NCI-H510A treated with DMSO at 0.1 percent for 48 hours (cell line): ENCODE measurements at regions not wholly inside any gene's neighbourhood (a gene's known extent, or its start where the extent isn't known, plus 50 kb on each side); places are given as distances from the start of the nearest gene placed in this dataset.
"Not testable (repeated sequence)": the region's sequence is repeated elsewhere in the genome, so short reads cannot be mapped to it uniquely, and the experiment has no call there.

Source experiments
- DNase-seq: peaks from one replicate; lab custom pipeline; 2025; lab: John Stamatoyannopoulos, UW

GRCh38 chr6:25160134-25160533 is 119.0 kb upstream of the CARMIL1 start:
- not testable (repeated sequence) for DNase-seq

DNA sequence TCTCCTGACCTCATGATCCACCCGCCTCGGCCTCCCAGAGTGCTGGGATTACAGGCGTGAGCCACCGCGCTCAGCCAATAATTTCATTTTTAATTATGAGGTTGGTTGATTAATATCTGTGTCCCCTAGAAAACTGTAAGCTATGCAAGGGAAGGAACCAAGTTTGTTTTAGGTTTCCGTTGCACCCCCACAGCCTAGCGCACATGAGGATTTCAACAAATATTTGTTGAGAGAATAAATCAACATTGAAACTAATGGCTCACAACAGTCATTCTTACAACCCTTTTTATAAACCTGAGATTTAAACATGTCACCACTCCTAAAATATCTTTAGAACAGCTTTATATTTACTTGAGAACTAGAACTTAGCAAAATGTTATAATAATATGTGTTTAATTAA is 114.0 kb upstream of the CARMIL1 start:
- DNase-seq = peak; percentile 21

DNA sequence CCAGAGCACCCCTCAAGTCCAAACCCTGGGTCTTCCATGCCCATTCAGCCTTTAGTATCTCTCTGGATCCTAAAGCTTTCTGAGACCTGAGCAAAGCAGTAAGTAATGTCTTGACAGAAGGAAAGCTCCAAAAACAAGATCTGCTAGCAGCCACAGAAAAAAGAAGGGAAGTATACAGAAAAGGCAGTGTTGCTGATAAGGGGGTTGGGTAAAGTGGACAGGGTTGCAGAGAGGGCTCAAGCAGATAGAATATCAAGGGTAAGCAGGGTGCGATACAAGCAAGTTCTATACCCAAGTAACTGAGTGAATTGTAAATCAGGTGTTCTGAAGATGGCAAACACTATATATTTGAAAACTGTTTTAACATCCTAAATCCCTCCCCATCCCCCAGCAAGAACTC is 113.4 kb upstream of the CARMIL1 start:
- DNase-seq = no peak

- DNase-seq = peak; percentile 81
These were observed 112.0 kb upstream of the CARMIL1 start for GRCh38 chr6:25166955-25167748.

DNA sequence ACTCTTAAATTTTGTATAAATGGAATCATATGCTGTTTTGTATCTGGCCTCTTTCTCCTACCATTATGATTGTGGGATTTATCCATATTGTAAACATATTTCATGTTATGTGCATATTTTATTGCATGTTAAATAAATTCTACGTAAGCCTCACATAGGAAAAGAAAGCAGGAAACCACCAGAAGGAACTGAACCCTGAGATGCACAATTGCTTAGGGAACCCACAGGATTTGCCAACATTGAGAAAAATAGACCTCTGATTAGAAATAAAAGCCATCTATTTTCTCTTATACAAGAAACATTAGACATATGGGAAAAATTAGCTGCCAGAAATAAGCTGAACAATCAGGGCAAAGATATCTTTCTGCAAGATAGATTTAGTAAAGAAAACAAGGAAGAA is 111.2 kb upstream of the CARMIL1 start:
- DNase-seq = no peak

DNA sequence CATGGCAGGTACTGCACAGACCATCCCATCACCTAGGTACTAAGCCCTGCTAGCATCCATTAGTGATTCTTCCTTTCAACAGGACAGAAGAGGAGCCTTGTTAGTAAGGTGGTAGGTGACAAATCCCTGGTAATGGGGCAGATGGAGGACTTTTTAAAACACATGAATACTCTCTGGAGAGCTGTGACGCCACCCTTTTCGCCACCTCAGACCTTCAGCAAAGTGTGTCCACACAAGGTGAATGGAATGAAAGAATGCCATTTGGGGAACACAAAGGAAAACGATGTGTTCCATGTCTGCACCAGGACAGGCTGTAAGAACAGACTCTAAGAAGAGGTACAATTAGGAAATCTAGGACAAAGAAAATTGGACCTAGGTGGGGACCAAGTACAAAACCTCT is 110.5 kb upstream of the CARMIL1 start:
- DNase-seq = no peak

DNA sequence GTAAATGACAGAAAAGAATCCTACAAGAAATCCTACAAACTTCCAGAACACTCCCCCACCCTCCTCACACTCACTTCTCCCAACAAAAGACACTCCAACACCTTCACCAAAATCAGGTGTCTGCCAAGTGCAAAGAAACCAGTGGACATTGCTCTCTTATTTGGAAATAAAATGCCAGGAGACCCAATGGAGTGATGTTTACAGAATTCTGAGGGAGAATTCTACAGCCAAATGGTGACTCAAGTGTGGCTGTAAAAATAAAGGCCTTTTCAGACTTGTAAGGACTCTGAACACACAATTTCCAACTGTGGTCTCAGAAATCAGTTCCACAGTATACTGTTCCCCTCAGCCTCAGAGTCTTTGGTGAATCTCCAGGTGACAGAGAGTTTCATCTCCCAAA is 109.6 kb upstream of the CARMIL1 start:
- DNase-seq = no peak

GRCh38 chr6:25169961-25170360 is 109.2 kb upstream of the CARMIL1 start:
- DNase-seq = no peak

DNA sequence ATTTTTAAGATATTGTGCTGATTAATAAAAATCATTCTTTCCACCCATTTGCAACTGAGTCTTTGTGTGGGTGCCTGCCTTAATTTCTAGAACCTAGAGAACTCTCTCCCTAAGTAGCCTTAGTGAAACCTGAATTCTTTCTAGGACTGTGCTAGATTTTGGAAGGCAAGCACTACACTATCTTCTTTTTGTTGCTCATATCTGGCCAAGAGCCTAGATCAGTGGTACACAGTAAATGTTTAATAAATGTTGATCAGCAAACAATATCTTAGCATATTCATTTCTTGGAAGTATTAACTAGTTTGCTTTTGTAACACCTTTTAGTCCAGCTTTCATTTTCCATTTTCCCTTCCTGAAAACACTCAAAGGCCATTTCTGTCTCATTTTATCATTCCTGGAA is 108.5 kb upstream of the CARMIL1 start:
- DNase-seq = no peak

GRCh38 chr6:25171301-25171700 is 107.9 kb upstream of the CARMIL1 start:
- no peak for DNase-seq

DNA sequence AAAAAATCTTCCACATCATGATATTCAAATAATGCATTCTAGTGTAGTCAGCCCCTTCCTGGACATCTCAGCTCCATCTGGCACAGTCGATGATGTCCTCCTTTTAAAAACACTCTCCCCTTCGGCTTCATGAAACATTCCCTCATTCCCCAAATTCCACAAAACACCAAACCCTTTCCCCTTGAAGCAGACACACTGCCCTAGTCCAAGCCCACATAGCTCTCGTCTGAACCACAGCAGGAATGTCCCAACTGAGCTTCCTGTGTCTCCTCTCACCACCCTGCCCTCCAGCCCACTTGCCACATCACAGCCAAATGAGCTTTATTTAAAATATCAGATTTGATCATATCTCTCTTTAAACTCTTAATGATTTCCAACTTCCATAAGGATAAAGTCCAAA is 106.4 kb upstream of the CARMIL1 start:
- no peak for DNase-seq

- peak; percentile 60 for DNase-seq
These were observed 105.9 kb upstream of the CARMIL1 start for GRCh38 chr6:25173246-25173645.

DNA sequence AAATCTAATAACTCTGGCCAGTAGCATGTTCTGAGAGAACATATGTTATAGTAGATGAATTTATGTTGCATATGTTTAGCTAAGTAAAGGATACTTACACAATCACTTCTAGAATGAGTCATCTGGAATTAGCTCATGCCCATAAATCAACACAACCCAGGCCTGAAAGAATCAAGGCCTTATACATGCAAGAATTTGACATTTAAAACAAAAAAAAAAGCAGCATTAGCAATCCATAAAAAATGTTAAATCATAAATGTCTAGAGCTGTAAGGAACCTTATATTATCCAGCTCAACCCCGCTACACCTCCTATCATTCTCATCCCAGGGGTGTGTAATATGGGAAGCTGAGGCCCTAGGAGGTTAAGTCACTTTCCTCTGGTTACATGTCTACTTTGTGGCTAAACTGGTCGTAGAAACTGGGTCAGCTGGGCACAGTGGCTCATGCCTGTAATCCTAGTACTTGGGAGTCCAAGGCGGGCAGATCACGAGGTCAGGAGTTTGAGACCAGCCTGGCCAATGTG is 105.2 kb upstream of the CARMIL1 start:
- DNase-seq = peak; percentile 71

DNA sequence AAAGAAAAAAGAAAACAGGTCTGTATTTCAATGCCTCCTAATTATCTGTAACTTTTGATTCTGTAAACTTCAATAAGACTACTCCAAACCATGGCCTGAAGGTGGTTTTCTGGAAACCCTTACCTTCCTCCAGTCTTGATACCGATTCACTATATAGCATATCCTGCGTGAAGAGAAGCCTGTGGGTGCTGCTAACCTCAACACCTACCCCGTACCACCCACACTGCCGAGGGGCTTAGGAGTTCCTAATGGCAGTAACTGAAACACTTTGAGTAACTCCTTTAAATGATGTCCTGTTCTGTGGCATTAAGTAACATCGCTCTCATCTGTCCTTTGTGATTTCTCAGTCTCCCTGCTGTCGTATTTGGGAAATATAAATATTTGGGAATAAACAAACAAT is 104.5 kb upstream of the CARMIL1 start:
- no peak for DNase-seq

DNA sequence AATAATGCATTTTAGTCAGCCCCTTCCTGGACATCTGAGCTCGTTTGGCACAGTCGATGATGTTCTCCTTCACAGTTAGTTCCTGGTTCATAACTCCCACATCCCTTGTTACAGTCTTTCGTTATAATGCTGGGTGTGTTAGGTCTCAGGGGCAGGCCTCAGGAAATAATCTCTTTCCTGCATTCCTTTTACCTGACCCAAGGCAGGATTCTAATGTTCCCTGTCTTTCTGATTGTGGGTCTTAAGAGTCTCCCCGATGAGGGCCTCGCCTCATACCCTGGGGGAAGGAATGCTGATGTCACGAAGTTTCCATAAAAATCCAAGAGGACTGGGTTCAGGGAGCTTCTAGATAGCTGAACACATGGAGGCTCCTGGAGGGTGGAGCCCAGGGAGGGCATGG is 104.0 kb upstream of the CARMIL1 start:
- no peak for DNase-seq

GRCh38 chr6:25175681-25176080 is 103.5 kb upstream of the CARMIL1 start:
- DNase-seq = no peak

GRCh38 chr6:25176466-25176865 is 102.7 kb upstream of the CARMIL1 start:
- DNase-seq = no peak

DNA sequence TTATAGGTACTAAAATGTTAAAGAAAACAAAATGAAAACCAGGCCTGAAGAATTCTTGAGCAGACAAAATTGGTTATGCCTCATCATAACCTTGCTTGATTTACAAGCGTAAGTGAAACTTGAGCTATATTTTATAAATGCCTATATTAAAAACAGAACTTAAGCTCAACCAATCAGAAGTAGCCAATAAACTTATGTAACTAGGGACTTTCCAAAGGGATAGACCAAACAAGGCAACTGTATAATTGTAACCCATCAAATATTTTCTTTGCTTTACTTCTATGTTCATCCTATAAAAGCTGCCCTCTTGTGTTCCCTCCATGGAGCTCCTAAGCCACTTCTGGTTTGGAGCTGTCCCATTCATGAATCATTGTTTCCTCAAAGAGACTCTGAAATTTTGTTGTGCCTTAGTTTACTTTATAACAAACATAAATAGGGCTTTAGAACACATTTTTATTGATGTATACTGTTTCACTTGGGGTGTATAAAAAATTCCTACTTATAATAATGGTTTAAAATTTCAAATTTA is 101.6 kb upstream of the CARMIL1 start:
- no peak for DNase-seq

DNA sequence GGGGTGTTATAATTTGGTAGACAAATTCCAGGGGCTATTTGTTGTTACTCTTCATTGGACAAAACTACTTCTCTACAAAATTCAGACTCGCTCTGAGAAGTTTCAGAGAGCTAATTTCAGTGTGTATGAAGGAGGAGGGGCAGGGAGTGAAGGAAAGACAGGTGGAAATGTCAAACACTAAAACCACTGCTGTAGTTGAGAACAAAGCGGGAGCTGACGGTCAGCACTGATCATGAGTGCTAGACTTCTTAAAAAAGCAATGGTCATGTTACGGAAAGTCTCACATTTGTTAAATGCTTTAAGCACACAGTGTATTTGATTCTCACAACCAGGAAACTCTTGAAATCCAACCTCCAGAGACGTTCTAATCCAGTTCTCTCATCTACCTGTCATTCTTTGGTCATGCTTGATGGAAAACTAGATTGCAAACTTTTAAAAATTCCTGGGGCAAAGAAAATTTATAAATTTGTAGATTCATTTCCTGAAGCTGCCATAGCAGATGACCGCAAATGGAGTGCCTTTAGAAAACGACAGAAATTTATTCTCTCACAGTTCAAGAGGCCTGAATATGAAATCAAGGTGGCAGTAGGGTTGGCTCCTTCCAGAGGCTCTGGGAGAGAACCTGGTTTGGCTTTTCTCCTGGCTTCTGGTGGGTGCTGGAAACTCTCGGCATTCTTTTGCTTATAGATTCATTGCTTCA is 100.7 kb upstream of the CARMIL1 start:
- no peak for DNase-seq

DNA sequence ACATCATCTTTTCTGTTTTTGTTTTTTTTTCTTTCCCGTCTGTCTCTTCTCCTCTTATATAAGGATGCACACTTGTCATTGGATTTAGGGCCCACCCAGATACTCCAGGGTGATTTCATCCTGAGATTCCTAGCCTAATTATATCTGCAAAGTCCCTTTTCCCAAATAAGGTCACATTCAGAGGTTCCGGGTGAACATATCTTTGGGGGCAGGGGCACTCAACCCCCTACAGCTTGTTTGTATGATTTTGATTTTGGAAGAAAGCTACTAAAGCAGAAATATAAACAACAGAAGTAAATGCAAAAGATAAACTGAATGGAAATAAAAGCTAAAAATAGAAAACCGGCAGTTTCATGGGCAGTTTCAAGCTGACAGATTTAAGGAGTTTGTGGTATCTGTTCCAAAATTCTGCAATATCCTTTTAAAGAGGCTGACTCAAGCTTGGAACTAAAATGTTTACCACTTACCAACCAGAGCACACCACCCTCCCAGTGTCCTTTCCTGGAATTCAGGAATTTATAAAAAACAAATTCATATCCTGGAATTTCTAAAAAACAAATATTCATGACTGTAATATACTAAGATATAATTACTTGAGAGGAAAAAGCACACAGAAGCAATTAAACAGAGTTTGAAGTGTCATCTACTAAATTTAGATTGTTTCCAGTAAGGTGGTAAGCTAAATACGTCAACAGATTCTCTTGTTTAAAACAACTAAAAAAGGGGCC is 100.0 kb upstream of the CARMIL1 start:
- no peak for DNase-seq

- DNase-seq = no peak
These were observed 98.4 kb upstream of the CARMIL1 start for GRCh38 chr6:25180630-25181349.

DNA sequence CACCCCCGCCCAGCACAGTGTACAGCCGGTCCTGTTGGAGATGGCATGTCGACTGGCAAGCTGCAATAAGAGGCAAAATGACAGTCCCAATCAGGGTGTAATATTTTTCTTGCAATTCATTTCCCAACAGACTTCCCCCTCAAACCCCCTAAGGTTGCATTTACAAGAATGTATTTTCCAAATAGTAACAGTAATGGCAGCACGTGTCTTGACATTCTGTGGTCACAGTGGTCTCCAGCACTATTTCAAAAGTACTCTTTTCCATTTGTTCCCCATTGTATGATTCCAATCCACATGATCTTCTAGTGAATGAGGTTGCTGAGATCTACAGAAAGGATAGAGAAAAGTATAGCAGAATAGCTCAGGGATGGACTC is 97.8 kb upstream of the CARMIL1 start:
- DNase-seq = no peak
